ENCODE measurements at regions not wholly inside any gene's neighbourhood (a gene's known extent, or its start where the extent isn't known, plus 50 kb on each side); places are given as distances from the start of the nearest gene placed in this dataset.

DNA sequence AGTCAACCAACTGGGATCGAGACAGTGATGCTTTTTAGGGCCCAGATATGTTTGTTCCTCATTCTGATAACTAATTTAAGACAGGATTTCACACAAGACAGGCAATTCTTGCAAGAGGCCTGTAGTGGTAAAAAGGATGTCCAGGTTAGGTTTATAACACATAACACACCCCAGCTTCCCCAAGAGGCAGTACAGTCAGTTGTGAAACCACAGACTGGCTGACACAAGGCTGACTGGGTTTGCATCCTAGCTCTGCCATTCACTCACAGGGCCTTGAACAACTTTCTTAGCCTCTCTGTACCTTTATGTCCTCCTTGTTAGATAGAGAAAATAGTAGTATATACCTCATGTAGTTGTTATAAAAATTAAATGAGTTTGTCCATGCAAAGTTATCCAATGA lies 55.0 kb upstream of the PTH start:
- TF ChIP-seq EZH2 (IDR thresholded peaks at IDR 0.05) (no peak), POLR2AphosphoS5 (IDR thresholded peaks at IDR 0.05; ENCODE audit: borderline replicate concordance, low read depth, low read length) (no peak), FOXP2 (optimal IDR thresholded peaks at IDR 0.05; ENCODE audit: control extremely low read depth, extremely low read length, insufficient read depth) (no peak)

All from SK-N-MC (cell line).